Naive thymus-derived CD4-positive, alpha-beta T cell (primary cell): ENCODE measurements at regions not wholly inside any gene's neighbourhood (a gene's known extent, or its start where the extent isn't known, plus 50 kb on each side); places are given as distances from the start of the nearest gene placed in this dataset.

Source experiments
- ATAC-seq: fragments of 150-1000 bp; cut with Tn5 transposase; 2 replicates; pipeline ENCODE4 v1.10.0; 2021; ENCODE audit warnings: mild to moderate bottlenecking, moderate library complexity
- CTCF ChIA-PET: fragments of 350-600 bp; sonication (Branson Sonifier 250); formaldehyde crosslinking; loops from one replicate; lab custom pipeline; 2021; ENCODE audit warnings: antibody characterized with exemption; lab: Charles Lee
- POLR2A ChIA-PET: fragments of 350-600 bp; sonication (Branson Sonifier 250); formaldehyde crosslinking; loops from one replicate; lab custom pipeline; 2021; ENCODE audit warnings: antibody characterized with exemption, inconsistent platforms; lab: Charles Lee
- DNase-seq, 9 donors: peaks; one replicate each; pipeline versions ENCODE4 v3.0.0 to v3.0.0-alpha.2; 2020 to 2022; ENCODE audit warnings: mixed read lengths in 1 of 9
- H3K27ac ChIP-seq: one replicate; pipeline ENCODE4 v1.7.0; 2013; ENCODE audit warnings: mild to moderate bottlenecking, low read depth, low read length, moderate library complexity
- H3K27me3 ChIP-seq, 2 donors: one replicate each; pipeline ENCODE4 v1.7.0; 2013; ENCODE audit warnings: low read length in 2 of 2, mild to moderate bottlenecking in 2 of 2, moderate library complexity in 2 of 2; ENCODE audit not compliant: control insufficient read depth in 2 of 2, insufficient read depth in 2 of 2
- H3K36me3 ChIP-seq, 3 experiments: 1 replicate in 2 of 3; 2 replicates in 1 of 3; pipeline ENCODE4 v1.7.0; 2013; ENCODE audit warnings: low read length in 3 of 3, mild to moderate bottlenecking in 3 of 3, moderate library complexity in 1 of 3; ENCODE audit not compliant: insufficient read depth in 3 of 3, control insufficient read depth in 2 of 3
- H3K4me1 ChIP-seq, 2 donors: one replicate each; pipeline ENCODE4 v1.7.0; 2013; ENCODE audit warnings: low read length in 2 of 2, mild to moderate bottlenecking in 2 of 2, moderate library complexity in 1 of 2; ENCODE audit not compliant: control insufficient read depth in 2 of 2, insufficient read depth in 2 of 2
- H3K4me3 ChIP-seq: 2 replicates; pipeline ENCODE4 v1.7.0; 2013; ENCODE audit warnings: mild to moderate bottlenecking, low read length
- H3K9me3 ChIP-seq, 3 experiments: 1 replicate in 2 of 3; 2 replicates in 1 of 3; pipeline ENCODE4 v1.7.0; 2013; ENCODE audit warnings: low read length in 3 of 3; ENCODE audit not compliant: control insufficient read depth in 2 of 3
- H3K27ac Mint-ChIP-seq, 9 donors: one replicate each; pipeline ENCODE4 v1.8.0; 2020 to 2022; ENCODE audit warnings: mixed read lengths in 9 of 9, mild to moderate bottlenecking in 8 of 9, moderate library complexity in 5 of 9, inconsistent platforms in 2 of 9
- H3K27me3 Mint-ChIP-seq, 5 donors: one replicate each; pipeline ENCODE4 v1.8.0; 2021 to 2022; ENCODE audit warnings: mixed read lengths in 5 of 5, mild to moderate bottlenecking in 1 of 5
- H3K36me3 Mint-ChIP-seq, 5 donors: one replicate each; pipeline ENCODE4 v1.8.0; 2020 to 2022; ENCODE audit warnings: mixed read lengths in 5 of 5, mild to moderate bottlenecking in 3 of 5, inconsistent platforms in 1 of 5
- H3K4me1 Mint-ChIP-seq, 7 donors: one replicate each; pipeline ENCODE4 v1.8.0; 2020 to 2022; ENCODE audit warnings: mixed read lengths in 7 of 7, mild to moderate bottlenecking in 3 of 7, inconsistent platforms in 1 of 7
- H3K4me3 Mint-ChIP-seq, 10 donors: one replicate each; pipeline ENCODE4 v1.8.0; 2020 to 2022; ENCODE audit warnings: mild to moderate bottlenecking in 10 of 10, mixed read lengths in 10 of 10, moderate library complexity in 6 of 10, inconsistent platforms in 2 of 10
- H3K9me3 Mint-ChIP-seq, 11 donors: one replicate each; pipeline ENCODE4 v1.8.0; 2020 to 2022; ENCODE audit warnings: mixed read lengths in 11 of 11, mild to moderate bottlenecking in 4 of 11, inconsistent platforms in 1 of 11, moderate library complexity in 1 of 11
- intact Hi-C, 2 donors: fragments of 100-400 bp; cut with micrococcal nuclease; formaldehyde crosslinking; loops; one replicate each; pipeline ENCODE4 v1.15.1; 2023

- ChIA-PET POLR2A (no interaction called here), CTCF (no interaction called here)
- no peaks in the 10 kb centered on the region for H3K36me3 Mint-ChIP-seq
- H3K4me1 ChIP-seq = no peaks in the 10 kb centered on the region
- no peak overlapping the region for H3K4me3 ChIP-seq
- H3K27ac Mint-ChIP-seq = no peak overlapping the region
- H3K4me3 Mint-ChIP-seq = no peak overlapping the region
- no peaks in the 10 kb centered on the region for H3K4me1 Mint-ChIP-seq
- intact Hi-C loops = no loop called here
- H3K27me3 Mint-ChIP-seq = no peaks in the 10 kb centered on the region
- DNase-seq = no peak
- H3K27ac ChIP-seq = no peak overlapping the region
- ATAC-seq = no peak
- H3K9me3 Mint-ChIP-seq = no peaks in the 10 kb centered on the region
- H3K36me3 ChIP-seq = no peaks in the 10 kb centered on the region
- H3K27me3 ChIP-seq = no peaks in the 10 kb centered on the region
- no peaks in the 10 kb centered on the region for H3K9me3 ChIP-seq
Observed at GRCh38 chrY:7963393-7963792, 1051.8 kb upstream of the AMELY start.

- H3K27me3 Mint-ChIP-seq = no peaks in the 10 kb centered on the region
- CTCF ChIA-PET = no interaction called here
- no peak overlapping the region for H3K27ac Mint-ChIP-seq
- H3K4me1 Mint-ChIP-seq = no peaks in the 10 kb centered on the region
- H3K27ac ChIP-seq = no peak overlapping the region
- POLR2A ChIA-PET = no interaction called here
- intact Hi-C loops = no loop called here
- H3K9me3 Mint-ChIP-seq = no peaks in the 10 kb centered on the region
- no peak for ATAC-seq
- no peaks in the 10 kb centered on the region for H3K4me1 ChIP-seq
- no peaks in the 10 kb centered on the region for H3K9me3 ChIP-seq
- no peaks in the 10 kb centered on the region for H3K36me3 Mint-ChIP-seq
- H3K27me3 ChIP-seq = no peaks in the 10 kb centered on the region
- no peak for DNase-seq
- H3K4me3 ChIP-seq = no peak overlapping the region
- no peak overlapping the region for H3K4me3 Mint-ChIP-seq
- no peaks in the 10 kb centered on the region for H3K36me3 ChIP-seq
Observed at GRCh38 chrY:7962350-7962749, 1050.8 kb upstream of the AMELY start.

GRCh38 chrY:7961811-7962210 is 1050.3 kb upstream of the AMELY start:
- no peaks in the 10 kb centered on the region for H3K9me3 Mint-ChIP-seq
- Histone ChIP-seq H3K9me3 (no peaks in the 10 kb centered on the region), H3K4me3 (no peak overlapping the region), H3K4me1 (no peaks in the 10 kb centered on the region), H3K27ac (no peak overlapping the region), H3K27me3 (no peaks in the 10 kb centered on the region), H3K36me3 (no peaks in the 10 kb centered on the region)
- ChIA-PET POLR2A (no interaction called here), CTCF (no interaction called here)
- H3K4me3 Mint-ChIP-seq = no peak overlapping the region
- H3K27me3 Mint-ChIP-seq = no peaks in the 10 kb centered on the region
- DNase-seq = no peak
- intact Hi-C loops = no loop called here
- no peaks in the 10 kb centered on the region for H3K36me3 Mint-ChIP-seq
- H3K27ac Mint-ChIP-seq = no peak overlapping the region
- H3K4me1 Mint-ChIP-seq = no peaks in the 10 kb centered on the region
- no peak for ATAC-seq

GRCh38 chrY:7957773-7958172 is 1046.2 kb upstream of the AMELY start:
- intact Hi-C loops = no loop called here
- CTCF ChIA-PET = no interaction called here
- H3K4me1 Mint-ChIP-seq = no peaks in the 10 kb centered on the region
- DNase-seq = no peak
- Histone ChIP-seq H3K27me3 (no peaks in the 10 kb centered on the region), H3K36me3 (no peaks in the 10 kb centered on the region), H3K4me1 (no peaks in the 10 kb centered on the region), H3K4me3 (no peak overlapping the region), H3K9me3 (no peaks in the 10 kb centered on the region), H3K27ac (no peak overlapping the region)
- no peaks in the 10 kb centered on the region for H3K36me3 Mint-ChIP-seq
- POLR2A ChIA-PET = no interaction called here
- H3K27ac Mint-ChIP-seq = no peak overlapping the region
- no peaks in the 10 kb centered on the region for H3K9me3 Mint-ChIP-seq
- H3K4me3 Mint-ChIP-seq = no peak overlapping the region
- no peak for ATAC-seq
- peaks cover 0 to 1% (median 0%) of the 10 kb centered on the region in 5 donors for H3K27me3 Mint-ChIP-seq

GRCh38 chrY:7951187-7951852 is 1039.8 kb upstream of the AMELY start:
- intact Hi-C loops = no loop called here
- Histone ChIP-seq H3K27ac (no peak overlapping the region), H3K4me3 (no peak overlapping the region), H3K27me3 (no peaks in the 10 kb centered on the region), H3K9me3 (no peaks in the 10 kb centered on the region), H3K36me3 (no peaks in the 10 kb centered on the region), H3K4me1 (no peaks in the 10 kb centered on the region)
- H3K27ac Mint-ChIP-seq = no peak overlapping the region
- no peaks in the 10 kb centered on the region for H3K4me1 Mint-ChIP-seq
- CTCF ChIA-PET = no interaction called here
- H3K36me3 Mint-ChIP-seq = no peaks in the 10 kb centered on the region
- H3K4me3 Mint-ChIP-seq = no peak overlapping the region
- no peaks in the 10 kb centered on the region for H3K9me3 Mint-ChIP-seq
- H3K27me3 Mint-ChIP-seq = peaks cover 0 to 3% (median 0%) of the 10 kb centered on the region in 5 donors
- no peak for DNase-seq
- POLR2A ChIA-PET = no interaction called here
- no peak for ATAC-seq

- H3K4me3 Mint-ChIP-seq = no peak overlapping the region
- Histone ChIP-seq H3K27me3 (no peaks in the 10 kb centered on the region), H3K36me3 (no peaks in the 10 kb centered on the region), H3K9me3 (no peaks in the 10 kb centered on the region), H3K27ac (no peak overlapping the region), H3K4me1 (no peaks in the 10 kb centered on the region), H3K4me3 (no peak overlapping the region)
- H3K36me3 Mint-ChIP-seq = no peaks in the 10 kb centered on the region
- H3K4me1 Mint-ChIP-seq = no peaks in the 10 kb centered on the region
- no peaks in the 10 kb centered on the region for H3K27me3 Mint-ChIP-seq
- POLR2A ChIA-PET = no interaction called here
- intact Hi-C loops = no loop called here
- H3K27ac Mint-ChIP-seq = no peak overlapping the region
- H3K9me3 Mint-ChIP-seq = no peaks in the 10 kb centered on the region
- CTCF ChIA-PET = no interaction called here
- ATAC-seq (no peak), DNase-seq (no peak)
Observed at GRCh38 chrY:7944135-7944534, 1032.6 kb upstream of the AMELY start.

GRCh38 chrY:7942711-7943110 is 1031.2 kb upstream of the AMELY start:
- H3K4me1 ChIP-seq = no peaks in the 10 kb centered on the region
- H3K27ac ChIP-seq = no peak overlapping the region
- intact Hi-C loops = no loop called here
- H3K36me3 ChIP-seq = no peaks in the 10 kb centered on the region
- no peak overlapping the region for H3K4me3 ChIP-seq
- no peaks in the 10 kb centered on the region for H3K27me3 Mint-ChIP-seq
- ChIA-PET POLR2A (no interaction called here), CTCF (no interaction called here)
- ATAC-seq (no peak), DNase-seq (no peak)
- no peak overlapping the region for H3K27ac Mint-ChIP-seq
- no peaks in the 10 kb centered on the region for H3K9me3 ChIP-seq
- H3K9me3 Mint-ChIP-seq = no peaks in the 10 kb centered on the region
- H3K36me3 Mint-ChIP-seq = no peaks in the 10 kb centered on the region
- H3K27me3 ChIP-seq = no peaks in the 10 kb centered on the region
- no peak overlapping the region for H3K4me3 Mint-ChIP-seq
- no peaks in the 10 kb centered on the region for H3K4me1 Mint-ChIP-seq
